Calu3 (cell line): ENCODE measurements at regions not wholly inside any gene's neighbourhood (a gene's known extent, or its start where the extent isn't known, plus 50 kb on each side); places are given as distances from the start of the nearest gene placed in this dataset.

Source experiments
- BruUV-seq: library from RNA; stranded (reverse); fragments of 400-500 nt; replicated peaks from 2 replicates; lab custom pipeline; 2021; lab: Mats Ljungman, UMichigan
- CTCF ChIA-PET: fragments of 300-600 bp; sonication (Branson Sonifier 250); formaldehyde crosslinking; loops from one replicate; lab custom pipeline; 2022; ENCODE audit warnings: antibody characterized with exemption; lab: Charles Lee
- DNase-seq: peaks from one replicate; pipeline ENCODE4 v3.0.0; 2022
- H3K27ac Mint-ChIP-seq: one replicate; pipeline ENCODE4 v1.8.0; 2022; ENCODE audit warnings: mixed read lengths; ENCODE audit not compliant: unreplicated experiment
- H3K27me3 Mint-ChIP-seq: one replicate; pipeline ENCODE4 v1.8.0; 2022; ENCODE audit warnings: mixed read lengths; ENCODE audit not compliant: unreplicated experiment
- H3K36me3 Mint-ChIP-seq: one replicate; pipeline ENCODE4 v1.8.0; 2022; ENCODE audit warnings: mild to moderate bottlenecking, moderate library complexity, mixed read lengths; ENCODE audit not compliant: insufficient read depth, unreplicated experiment
- H3K4me1 Mint-ChIP-seq: one replicate; pipeline ENCODE4 v1.8.0; 2022; ENCODE audit warnings: mild to moderate bottlenecking, low read depth, mixed read lengths; ENCODE audit not compliant: unreplicated experiment
- H3K4me3 Mint-ChIP-seq: one replicate; pipeline ENCODE4 v1.8.0; 2022; ENCODE audit warnings: mild to moderate bottlenecking, low read depth, moderate library complexity, mixed read lengths; ENCODE audit not compliant: unreplicated experiment
- H3K9me3 Mint-ChIP-seq: one replicate; pipeline ENCODE4 v1.8.0; 2022; ENCODE audit warnings: low read depth, mixed read lengths; ENCODE audit not compliant: unreplicated experiment
- CTCF ChIP-seq: fragments of 200-600 bp; IDR thresholded peaks from one replicate; pipeline ENCODE4 v1.8.0; 2022; ENCODE audit warnings: antibody characterized with exemption; ENCODE audit not compliant: unreplicated experiment
- intact Hi-C: fragments of 100-400 bp; cut with micrococcal nuclease; formaldehyde crosslinking; loops from one replicate; pipeline ENCODE4 v1.10.0; 2022; ENCODE audit not compliant: unreplicated experiment

GRCh38 chr14:89466944-89467343, 49.9 kb upstream of the FOXN3 start:
- BruUV-seq, result no TSS peak
- no peaks in the 10 kb centered on the region for H3K9me3 Mint-ChIP-seq
- no peaks in the 10 kb centered on the region for H3K27me3 Mint-ChIP-seq
- no peak for TF ChIP-seq CTCF
- no peak overlapping the region for H3K27ac Mint-ChIP-seq
- CTCF ChIA-PET, result interaction anchor here (0.6 kb wide), 1 partner anchor 11 kb away, joined by 3 read pairs; no protein-coding TSS in a partner anchor
- intact Hi-C loops, result no loop called here
- H3K4me1 Mint-ChIP-seq, result no peaks in the 10 kb centered on the region
- H3K36me3 Mint-ChIP-seq, result no peaks in the 10 kb centered on the region
- H3K4me3 Mint-ChIP-seq, result no peak overlapping the region
- DNase-seq, result no peak
